ENCODE measurements at regions not wholly inside any gene's neighbourhood (a gene's known extent, or its start where the extent isn't known, plus 50 kb on each side); places are given as distances from the start of the nearest gene placed in this dataset.

DNA sequence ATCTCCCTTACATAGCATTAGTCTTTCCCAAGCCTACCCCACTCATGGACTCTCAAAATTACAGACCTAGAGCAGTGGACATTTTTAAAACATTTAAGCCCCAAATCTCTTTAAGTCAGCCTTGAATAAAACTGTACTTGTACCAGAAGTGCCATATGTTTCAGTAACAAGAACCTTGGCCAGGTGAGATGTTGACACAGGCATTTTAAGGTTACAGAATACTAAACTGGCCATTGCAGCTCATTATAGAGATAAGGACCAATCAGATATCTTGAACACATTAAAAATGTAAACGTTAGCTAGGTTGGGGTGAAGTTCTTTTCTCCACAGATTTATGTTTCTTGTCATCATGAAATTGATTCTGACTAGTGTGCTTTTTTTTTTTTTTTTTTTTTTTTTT is 103.8 kb upstream of the MIER3 start (continued):
- TF ChIP-seq, protein P1, sequence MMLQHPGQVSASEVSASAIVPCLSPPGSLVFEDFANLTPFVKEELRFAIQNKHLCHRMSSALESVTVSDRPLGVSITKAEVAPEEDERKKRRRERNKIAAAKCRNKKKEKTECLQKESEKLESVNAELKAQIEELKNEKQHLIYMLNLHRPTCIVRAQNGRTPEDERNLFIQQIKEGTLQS (IDR thresholded peaks at IDR 0.05), result no peak

DNA sequence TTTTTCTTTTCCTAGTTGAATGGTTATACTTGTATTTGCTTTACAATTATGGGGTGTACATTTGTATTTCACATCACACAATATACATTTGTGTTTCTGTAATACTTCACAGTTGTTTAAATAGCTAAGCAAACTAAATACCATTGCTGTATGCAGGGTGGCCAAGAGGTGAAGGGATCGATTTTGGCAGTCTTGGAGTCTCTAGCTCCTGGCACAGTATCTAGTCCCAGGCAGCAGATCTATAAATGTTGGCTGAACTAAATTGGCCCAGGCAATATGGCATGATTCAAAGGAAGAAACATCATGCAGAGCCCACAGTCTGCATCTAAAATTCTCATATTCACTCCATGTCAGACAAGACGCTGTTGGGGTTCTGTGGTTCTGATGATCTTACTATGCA is 110.1 kb upstream of the GPBP1 start:
- Histone ChIP-seq H3K9ac (ENCODE audit: low read length) (no peak overlapping the region), H3K4me3 (replicated peaks in 1 of 2; ENCODE audit: low read depth in 1 of 2, low read length in 2 of 2) (no peak overlapping the region), H3K27me3 (ENCODE audit: insufficient read depth, low read length) (no peaks in the 10 kb centered on the region), H3K79me2 (ENCODE audit: insufficient read depth, low read length) (no peaks in the 10 kb centered on the region), H2AFZ (ENCODE audit: low read depth, low read length, poor library complexity, severe bottlenecking) (no peak overlapping the region), H3K36me3 (ENCODE audit: control insufficient read depth in 1 of 2, insufficient read depth in 2 of 2, low read length in 2 of 2) (no peaks in the 10 kb centered on the region), H3K4me2 (ENCODE audit: low read length) (no peak overlapping the region), H4K20me1 (ENCODE audit: insufficient read depth) (no peaks in the 10 kb centered on the region), H3K27ac (ENCODE audit: low read depth, low read length) (no peak overlapping the region), H3K9me3 (ENCODE audit: control insufficient read depth in 1 of 2, insufficient read depth in 1 of 2, low read depth in 1 of 2, low read length in 2 of 2) (no peaks in the 10 kb centered on the region), H3K4me1 (ENCODE audit: control insufficient read depth in 1 of 2, insufficient read depth in 2 of 2, low read length in 2 of 2) (peaks cover 6 to 8% of the 10 kb centered on the region in 2 experiments; a peak in 2 of 4 replicates), H3K9me2 (ENCODE audit: insufficient read depth) (no peaks in the 10 kb centered on the region)
- BruUV-seq (replicated peaks), result no TSS peak
- ATAC-seq (no peak), DNase-seq (ENCODE audit: low read depth, low spot score) (no peak)
- intact Hi-C loops (cut with micrococcal nuclease), result no loop called here
- RAD21 ChIA-PET (ENCODE audit: low non-redundant PET in 1 of 2, low total read pairs in 2 of 2, uncharacterized antibody in 2 of 2, unreplicated experiment in 2 of 2), result no interaction called here
- CTCF ChIA-PET, result no interaction called here
- no peak for TF ChIP-seq MAX (IDR thresholded peaks at IDR 0.05)
- TF ChIP-seq POLR2A (IDR thresholded peaks at IDR 0.05; ENCODE audit: borderline replicate concordance, extremely low read depth, insufficient read depth, insufficient read length), result no peak
- TF ChIP-seq RAD21 (IDR thresholded peaks at IDR 0.05; ENCODE audit: low read depth), result no peak
- TF ChIP-seq TCF7L2 (IDR thresholded peaks at IDR 0.05; ENCODE audit: borderline replicate concordance, extremely low read depth, insufficient read depth, insufficient read length), result no peak
- no peak for TF ChIP-seq YY1 (IDR thresholded peaks at IDR 0.05; ENCODE audit: extremely low read depth, insufficient replicate concordance, low read depth, low read length)
- no peak for TF ChIP-seq POLR2AphosphoS5 (IDR thresholded peaks at IDR 0.05; ENCODE audit: low read depth, low read length)
- TF ChIP-seq ZNF274 (IDR thresholded peaks at IDR 0.05; ENCODE audit: low read depth, low read length), result no peak
- no peak for TF ChIP-seq SRF (IDR thresholded peaks at IDR 0.05; ENCODE audit: low read depth)
- TF ChIP-seq EZH2phosphoT487 (IDR thresholded peaks at IDR 0.05; ENCODE audit: borderline replicate concordance), result no peak
- TF ChIP-seq JUND (IDR thresholded peaks at IDR 0.05), result no peak
- no peak for TF ChIP-seq ZFX (IDR thresholded peaks at IDR 0.05)
- TF ChIP-seq ELF1 (IDR thresholded peaks at IDR 0.05; ENCODE audit: borderline replicate concordance, low read depth), result no peak
- POLR2A ChIA-PET, result no interaction called here

All from HCT116 (cell line).